H1 (cell line): ENCODE measurements at regions not wholly inside any gene's neighbourhood (a gene's known extent, or its start where the extent isn't known, plus 50 kb on each side); places are given as distances from the start of the nearest gene placed in this dataset.
A peak's percentile ranks its signal among the peaks of the same experiment; 100 is the strongest.
"Not testable (repeated sequence)": the region's sequence is repeated elsewhere in the genome, so short reads cannot be mapped to it uniquely, and the experiment has no call there.

ENCODE experiments used
- CTCF ChIA-PET: fragments of 300-600 bp; sonication (Branson Sonifier 250); formaldehyde crosslinking; loops from one replicate; lab custom pipeline; 2021; ENCODE audit not compliant: partially characterized antibody; lab: Charles Lee
- POLR2A ChIA-PET: fragments of 300-600 bp; sonication (Branson Sonifier 250); formaldehyde crosslinking; loops from one replicate; lab custom pipeline; 2021; ENCODE audit warnings: inconsistent platforms; ENCODE audit not compliant: partially characterized antibody; lab: Charles Lee
- DNase-seq, 2 experiments: peaks; one replicate each; pipeline versions ENCODE4 v3.0.0 to v3.0.0-alpha.2; 2010 to 2022; ENCODE audit warnings: low spot score in 2 of 2, low read depth in 1 of 2, mixed read lengths in 1 of 2
- FAIRE-seq: peaks from 2 replicates; lab custom pipeline; 2011; peaks lifted over from hg19 to GRCh38; lab: Jason Lieb, UNC
- H2AFZ ChIP-seq: 2 replicates; pipeline ENCODE4 v1.8.1; 2012; ENCODE audit warnings: low read length, inconsistent platforms
- H2AK5ac ChIP-seq: 2 replicates; pipeline ENCODE4 v1.6.1; 2013; ENCODE audit warnings: low read depth, low read length
- H2BK120ac ChIP-seq: replicated peaks from 2 replicates; pipeline ENCODE3; 2013; ENCODE audit warnings: low read depth, low read length, inconsistent platforms
- H2BK12ac ChIP-seq: 2 replicates; pipeline ENCODE4 v1.6.1; 2013; ENCODE audit warnings: low read depth, low read length
- H2BK15ac ChIP-seq: 2 replicates; pipeline ENCODE4 v1.6.1; 2013; ENCODE audit warnings: low read length
- H2BK20ac ChIP-seq: 2 replicates; pipeline ENCODE4 v1.6.1; 2013; ENCODE audit warnings: low read length
- H2BK5ac ChIP-seq: 2 replicates; pipeline ENCODE4 v1.6.1; 2013; ENCODE audit warnings: low read depth, low read length
- H3K14ac ChIP-seq: 2 replicates; pipeline ENCODE4 v1.6.1; 2013; ENCODE audit warnings: inconsistent platforms; ENCODE audit not compliant: insufficient read length
- H3K18ac ChIP-seq: 2 replicates; pipeline ENCODE4 v1.6.1; 2013; ENCODE audit warnings: low read length; ENCODE audit errors: extremely low read depth
- H3K23ac ChIP-seq: 2 replicates; pipeline ENCODE4 v1.6.1; 2013; ENCODE audit warnings: inconsistent platforms; ENCODE audit not compliant: insufficient read length
- H3K23me2 ChIP-seq: 2 replicates; pipeline ENCODE4 v1.6.1; 2013; ENCODE audit warnings: low read depth, low read length
- H3K27ac ChIP-seq: 2 replicates; pipeline ENCODE4 v1.6.1; 2011; ENCODE audit warnings: low read depth, low read length, inconsistent platforms
- H3K27me3 ChIP-seq, 4 experiments: replicated peaks in 1 of 4; 1 replicate in 1 of 4; 2 replicates in 3 of 4; pipeline versions ENCODE4 v1.6.1 to v1.8.1; 2011 to 2013; ENCODE audit warnings: low read length in 3 of 4, mild to moderate bottlenecking in 3 of 4, inconsistent platforms in 2 of 4, mixed read lengths in 2 of 4, moderate library complexity in 1 of 4; ENCODE audit not compliant: control insufficient read depth in 3 of 4, insufficient read depth in 3 of 4; ENCODE audit errors: extremely low read depth in 1 of 4
- H3K36me3 ChIP-seq, 4 experiments: 2 replicates each; pipeline versions ENCODE4 v1.6.1 to v1.8.1; 2011 to 2013; ENCODE audit warnings: mild to moderate bottlenecking in 4 of 4, low read length in 3 of 4, moderate library complexity in 2 of 4, control low read depth in 1 of 4, inconsistent platforms in 1 of 4; ENCODE audit not compliant: insufficient read depth in 4 of 4, control insufficient read depth in 2 of 4
- H3K4ac ChIP-seq: replicated peaks from 2 replicates; pipeline ENCODE3; 2013; ENCODE audit warnings: low read length, low read depth, mixed read lengths, inconsistent platforms; ENCODE audit not compliant: insufficient read length
- H3K4me1 ChIP-seq, 4 experiments: replicated peaks in 1 of 4; 1 replicate in 1 of 4; 2 replicates in 3 of 4; pipeline versions ENCODE4 v1.6.1 to v1.8.1; 2011 to 2013; ENCODE audit warnings: low read length in 3 of 4, inconsistent platforms in 2 of 4, mixed read lengths in 1 of 4; ENCODE audit not compliant: insufficient read depth in 4 of 4, control insufficient read depth in 3 of 4
- H3K4me2 ChIP-seq, 2 experiments: 2 replicates each; pipeline versions ENCODE4 v1.6.1 to v1.8.1; 2011 to 2013; ENCODE audit warnings: low read depth in 2 of 2, low read length in 2 of 2, control low read depth in 1 of 2, inconsistent platforms in 1 of 2, mild to moderate bottlenecking in 1 of 2; ENCODE audit not compliant: insufficient read depth in 1 of 2
- H3K4me3 ChIP-seq, 4 experiments: fragments of 200-600, 300-600 bp in 1 of 4; sonication (generic), shearing (Covaris generic), sonication (Bioruptor Twin) in 1 of 4; 2 replicates each; pipeline versions ENCODE4 v1.5.1 to v1.8.1; 2011 to 2016; ENCODE audit warnings: low read length in 4 of 4, low read depth in 3 of 4, control low read depth in 2 of 4, inconsistent platforms in 2 of 4, mild to moderate bottlenecking in 2 of 4, mixed read lengths in 1 of 4, moderate library complexity in 1 of 4; ENCODE audit not compliant: insufficient read depth in 2 of 4; ENCODE audit errors: extremely low read depth in 1 of 4
- H3K56ac ChIP-seq: replicated peaks from 2 replicates; pipeline ENCODE3; 2013; ENCODE audit warnings: low read depth, mild to moderate bottlenecking, mixed read lengths, low read length, inconsistent platforms; ENCODE audit not compliant: insufficient read length
- H3K79me1 ChIP-seq: 2 replicates; pipeline ENCODE4 v1.6.1; 2013; ENCODE audit warnings: low read depth, low read length, control low read depth
- H3K79me2 ChIP-seq, 2 experiments: 2 replicates each; pipeline versions ENCODE4 v1.6.1 to v1.8.1; 2012 to 2013; ENCODE audit warnings: low read length in 2 of 2, mild to moderate bottlenecking in 2 of 2, inconsistent platforms in 1 of 2; ENCODE audit not compliant: insufficient read depth in 2 of 2, control insufficient read depth in 1 of 2
- H3K9ac ChIP-seq, 4 experiments: replicated peaks in 1 of 4; 1 replicate in 1 of 4; 2 replicates in 3 of 4; pipeline versions ENCODE4 v1.6.1 to v1.8.1; 2011 to 2013; ENCODE audit warnings: low read depth in 3 of 4, low read length in 3 of 4, control low read depth in 2 of 4, mild to moderate bottlenecking in 2 of 4, moderate library complexity in 2 of 4, inconsistent platforms in 1 of 4; ENCODE audit errors: extremely low read depth in 1 of 4
- H3K9me3 ChIP-seq, 2 experiments: 2 replicates each; pipeline versions ENCODE4 v1.6.1 to v1.8.1; 2012 to 2013; ENCODE audit warnings: mild to moderate bottlenecking in 2 of 2, moderate library complexity in 2 of 2, control low read depth in 1 of 2, inconsistent platforms in 1 of 2, low read depth in 1 of 2, low read length in 1 of 2, mixed read lengths in 1 of 2; ENCODE audit not compliant: insufficient read depth in 2 of 2
- H4K20me1 ChIP-seq, 2 experiments: replicated peaks in 1 of 2; 2 replicates each; pipeline versions ENCODE3 to v1.8.1; 2011 to 2013; ENCODE audit warnings: inconsistent platforms in 2 of 2, low read length in 2 of 2, mild to moderate bottlenecking in 1 of 2; ENCODE audit not compliant: insufficient read depth in 2 of 2, control insufficient read depth in 1 of 2
- H4K5ac ChIP-seq: 2 replicates; pipeline ENCODE4 v1.6.1; 2013; ENCODE audit warnings: low read length, low read depth, mixed read lengths, inconsistent platforms; ENCODE audit not compliant: insufficient read length
- H4K8ac ChIP-seq: 2 replicates; pipeline ENCODE4 v1.8.0; 2013; ENCODE audit warnings: mild to moderate bottlenecking, moderate library complexity, low read length, inconsistent platforms; ENCODE audit not compliant: insufficient read depth; ENCODE audit errors: extremely low read depth
- H4K91ac ChIP-seq: replicated peaks from 2 replicates; pipeline ENCODE3; 2013; ENCODE audit warnings: low read length, mixed read lengths, inconsistent platforms; ENCODE audit not compliant: insufficient read length
- KDM1A ChIP-seq: fragments of 200-600, 300-600 bp; sonication (generic); IDR thresholded peaks from 2 replicates; pipeline ENCODE4 v1.7.1; 2016; ENCODE audit warnings: mild to moderate bottlenecking, low read length, borderline replicate concordance
- WGBS, 2 experiments: shearing (Covaris generic) in 1 of 2; methylation state at CpG; one replicate each; pipeline versions ENCODE4 v1.1.6 to v1.1.7; 2013 to 2015; ENCODE audit warnings: low lambda C conversion rate in 2 of 2, mixed read lengths in 2 of 2, inconsistent platforms in 1 of 2, low coverage in 1 of 2, missing lambda C conversion rate in 1 of 2; ENCODE audit not compliant: insufficient replicate concordance in 2 of 2, insufficient coverage in 1 of 2, insufficient read length in 1 of 2; ENCODE audit errors: extremely low coverage in 1 of 2, missing lambda C conversion rate in 1 of 2; 5-methylcytosine and 5-hydroxymethylcytosine counted together

- H3K79me2 ChIP-seq, result peaks cover 47 to 99% of the 10 kb centered on the region in 2 experiments
- WGBS, 2 experiments, result 94% methylated on average over 5 of the region's 6 CpGs; no CpG with 5 or more reads in 1 of the 2 experiments
Measured at GRCh38 chr17:30718099-30718447, 106.4 kb downstream of the CRLF3 start.

More at GRCh38 chr17:30718099-30718447, 106.4 kb downstream of the CRLF3 start:
- H2BK5ac ChIP-seq, H3K27me3 ChIP-seq, H2AFZ ChIP-seq, H2BK120ac ChIP-seq, H3K27ac ChIP-seq, H2BK15ac ChIP-seq, H3K18ac ChIP-seq, H3K23me2 ChIP-seq, H3K4me3 ChIP-seq, H2AK5ac ChIP-seq, H3K4ac ChIP-seq, H3K9me3 ChIP-seq, DNase-seq, H3K14ac ChIP-seq, H2BK20ac ChIP-seq, H3K56ac ChIP-seq, H3K4me2 ChIP-seq, H3K36me3 ChIP-seq, H4K5ac ChIP-seq, FAIRE-seq, H4K8ac ChIP-seq, H2BK12ac ChIP-seq, H3K23ac ChIP-seq, H3K4me1 ChIP-seq, H3K9ac ChIP-seq, H4K91ac ChIP-seq: not testable (repeated sequence)
- TF ChIP-seq KDM1A, result 0 out of 2 replicates have a peak, but pooled peaks have one; percentile 49
- Histone ChIP-seq H3K79me1 (peaks cover 15% of the 10 kb centered on the region; the same call in 1 of the 2 replicates), H4K20me1 (peaks cover 17 to 19% of the 10 kb centered on the region in 2 experiments)
- CTCF ChIA-PET, result interaction anchor here (1.3 to 2.6 kb wide), 2 partner anchors 152 to 242 kb away, joined by 5 to 7 read pairs; no protein-coding TSS in a partner anchor
- POLR2A ChIA-PET, result interaction anchor here (0.6 kb wide), 1 partner anchor 160 kb away, joined by 3 read pairs; no protein-coding TSS in a partner anchor
